SK-N-MC (cell line): ENCODE measurements at regions not wholly inside any gene's neighbourhood (a gene's known extent, or its start where the extent isn't known, plus 50 kb on each side); places are given as distances from the start of the nearest gene placed in this dataset.

Experiments used
- EZH2 ChIP-seq: fragments of 200-600 bp; sonication (generic); IDR thresholded peaks from one replicate; pipeline ENCODE4 v1.6.1; 2017; ENCODE audit warnings: antibody characterized with exemption
- FOXP2 ChIP-seq: optimal IDR thresholded peaks from 2 replicates; pipeline ENCODE3; 2011; ENCODE audit warnings: mild to moderate bottlenecking, moderate library complexity; ENCODE audit not compliant: insufficient read depth; ENCODE audit errors: extremely low read length, control extremely low read depth
- POLR2AphosphoS5 ChIP-seq: IDR thresholded peaks from 2 replicates; pipeline ENCODE4 v1.6.1; 2012; ENCODE audit warnings: mild to moderate bottlenecking, low read depth, low read length, borderline replicate concordance

GRCh38 chr10:45071043-45071813 lies 70.5 kb downstream of the ZNF22 start:
- TF ChIP-seq EZH2 (no peak), FOXP2 (no peak), POLR2AphosphoS5 (no peak)
